ENCODE measurements at regions not wholly inside any gene's neighbourhood (a gene's known extent, or its start where the extent isn't known, plus 50 kb on each side); places are given as distances from the start of the nearest gene placed in this dataset.

DNA sequence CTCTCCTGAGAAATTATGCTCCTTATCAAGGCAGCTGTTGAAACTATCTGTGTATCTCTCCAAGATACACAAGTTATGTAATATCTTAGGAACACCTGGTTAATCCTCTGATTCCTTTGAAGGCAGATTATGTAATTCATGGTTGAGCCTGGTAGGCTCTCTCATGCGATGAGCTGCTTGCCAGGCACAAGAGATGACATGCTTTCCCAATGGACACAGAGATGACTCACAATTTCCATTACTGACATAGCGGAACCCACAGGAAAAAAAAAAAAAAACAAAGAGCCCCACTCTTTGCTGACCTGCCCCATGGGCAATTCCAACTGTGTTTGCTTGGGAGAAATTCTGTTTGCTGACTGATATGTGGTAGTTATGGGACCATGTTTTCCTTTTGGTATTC, 736.4 kb upstream of the PHF14 start:
- TF ChIP-seq, protein P1, sequence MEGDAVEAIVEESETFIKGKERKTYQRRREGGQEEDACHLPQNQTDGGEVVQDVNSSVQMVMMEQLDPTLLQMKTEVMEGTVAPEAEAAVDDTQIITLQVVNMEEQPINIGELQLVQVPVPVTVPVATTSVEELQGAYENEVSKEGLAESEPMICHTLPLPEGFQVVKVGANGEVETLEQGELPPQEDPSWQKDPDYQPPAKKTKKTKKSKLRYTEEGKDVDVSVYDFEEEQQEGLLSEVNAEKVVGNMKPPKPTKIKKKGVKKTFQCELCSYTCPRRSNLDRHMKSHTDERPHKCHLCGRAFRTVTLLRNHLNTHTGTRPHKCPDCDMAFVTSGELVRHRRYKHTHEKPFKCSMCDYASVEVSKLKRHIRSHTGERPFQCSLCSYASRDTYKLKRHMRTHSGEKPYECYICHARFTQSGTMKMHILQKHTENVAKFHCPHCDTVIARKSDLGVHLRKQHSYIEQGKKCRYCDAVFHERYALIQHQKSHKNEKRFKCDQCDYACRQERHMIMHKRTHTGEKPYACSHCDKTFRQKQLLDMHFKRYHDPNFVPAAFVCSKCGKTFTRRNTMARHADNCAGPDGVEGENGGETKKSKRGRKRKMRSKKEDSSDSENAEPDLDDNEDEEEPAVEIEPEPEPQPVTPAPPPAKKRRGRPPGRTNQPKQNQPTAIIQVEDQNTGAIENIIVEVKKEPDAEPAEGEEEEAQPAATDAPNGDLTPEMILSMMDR (conservative IDR thresholded peaks at IDR 0.05; ENCODE audit: low read depth, low read length): no peak
- TF ChIP-seq EZH2 (IDR thresholded peaks at IDR 0.05; ENCODE audit: borderline replicate concordance, low read depth, low read length, poor library complexity, severe bottlenecking): no peak
